IMR-90 (cell line): ENCODE measurements at regions not wholly inside any gene's neighbourhood (a gene's known extent, or its start where the extent isn't known, plus 50 kb on each side); places are given as distances from the start of the nearest gene placed in this dataset.

ENCODE experiments used
- ATAC-seq: fragments of 200-7000 bp; cut with Tn5 transposase; 2 replicates; pipeline ENCODE4 v1.9.1; 2020; ENCODE audit warnings: low read depth, mild to moderate bottlenecking, moderate library complexity
- BruUV-seq: library from RNA; stranded (reverse); fragments of 400-500 nt; replicated peaks from 2 replicates; lab custom pipeline; 2021; lab: Mats Ljungman, UMichigan
- CTCF ChIA-PET: fragments of 300-600 bp; formaldehyde crosslinking; extraction: SDS; loops from one replicate; lab custom pipeline; 2021; ENCODE audit warnings: antibody characterized with exemption; lab: Yijun Ruan, JAX
- POLR2A ChIA-PET: fragments of 300-600 bp; sonication (Branson Sonifier 250); formaldehyde crosslinking; loops from one replicate; lab custom pipeline; 2022; ENCODE audit warnings: antibody characterized with exemption; ENCODE audit not compliant: unreplicated experiment; lab: Charles Lee
- DNase-seq: peaks from one replicate; pipeline ENCODE4 v3.0.0; 2013
- H2AFZ ChIP-seq: replicated peaks from 2 replicates; pipeline ENCODE3; 2013; ENCODE audit warnings: low read length, mild to moderate bottlenecking; ENCODE audit not compliant: poor library complexity
- H2AK5ac ChIP-seq: 2 replicates; pipeline ENCODE4 v1.6.1; 2013; ENCODE audit warnings: low read depth, low read length, inconsistent platforms
- H2AK9ac ChIP-seq: replicated peaks from 2 replicates; pipeline ENCODE3; 2013; ENCODE audit warnings: mild to moderate bottlenecking, low read depth, low read length, moderate library complexity; ENCODE audit not compliant: poor library complexity
- H2BK120ac ChIP-seq: 2 replicates; pipeline ENCODE4 v1.6.1; 2013; ENCODE audit warnings: low read depth, low read length, inconsistent platforms
- H2BK15ac ChIP-seq: 3 replicates; pipeline ENCODE4 v1.6.1; 2013; ENCODE audit warnings: low read depth, low read length, inconsistent platforms
- H2BK20ac ChIP-seq: 2 replicates; pipeline ENCODE4 v1.6.1; 2013; ENCODE audit warnings: low read depth, mild to moderate bottlenecking, inconsistent platforms, low read length, moderate library complexity
- H2BK5ac ChIP-seq: 2 replicates; pipeline ENCODE4 v1.6.1; 2013; ENCODE audit warnings: mild to moderate bottlenecking, low read depth, low read length, inconsistent platforms; ENCODE audit not compliant: poor library complexity, severe bottlenecking
- H3K14ac ChIP-seq: replicated peaks from 2 replicates; pipeline ENCODE4 v1.6.1; 2013; ENCODE audit warnings: low read depth, low read length, inconsistent platforms
- H3K18ac ChIP-seq: 2 replicates; pipeline ENCODE4 v1.6.1; 2013; ENCODE audit warnings: low read depth, low read length, control low read depth
- H3K23ac ChIP-seq: 2 replicates; pipeline ENCODE4 v1.6.1; 2013; ENCODE audit warnings: low read depth, low read length, inconsistent platforms
- H3K27ac ChIP-seq: 2 replicates; pipeline ENCODE4 v1.5.1; 2013; ENCODE audit warnings: mild to moderate bottlenecking, control low read depth, low read length; ENCODE audit not compliant: insufficient read depth
- H3K27me3 ChIP-seq: 2 replicates; pipeline ENCODE4 v1.6.1; 2013; ENCODE audit warnings: low read length; ENCODE audit not compliant: control insufficient read depth, insufficient read depth
- H3K36me3 ChIP-seq: 2 replicates; pipeline ENCODE4 v1.6.1; 2013; ENCODE audit warnings: low read length, mixed read lengths; ENCODE audit not compliant: control insufficient read depth, insufficient read depth
- H3K4ac ChIP-seq: 2 replicates; pipeline ENCODE4 v1.6.1; 2013; ENCODE audit warnings: low read depth, low read length, inconsistent platforms
- H3K4me1 ChIP-seq: 2 replicates; pipeline ENCODE4 v1.6.1; 2013; ENCODE audit warnings: low read length, mixed read lengths; ENCODE audit not compliant: control insufficient read depth, insufficient read depth
- H3K4me2 ChIP-seq: 2 replicates; pipeline ENCODE4 v1.6.1; 2013; ENCODE audit warnings: low read depth, mild to moderate bottlenecking, control low read depth, low read length, moderate library complexity
- H3K4me3 ChIP-seq: 2 replicates; pipeline ENCODE4 v1.5.1; 2013; ENCODE audit warnings: low read depth, mild to moderate bottlenecking, control low read depth, low read length, moderate library complexity; ENCODE audit not compliant: insufficient read depth
- H3K56ac ChIP-seq: 2 replicates; pipeline ENCODE4 v1.6.1; 2013; ENCODE audit warnings: low read length, inconsistent platforms; ENCODE audit not compliant: insufficient read depth; ENCODE audit errors: extremely low read depth
- H3K79me1 ChIP-seq, 2 experiments: 2 replicates each; pipeline ENCODE4 v1.6.1; 2013; ENCODE audit warnings: low read length in 2 of 2, inconsistent platforms in 1 of 2, low read depth in 1 of 2
- H3K9ac ChIP-seq: 2 replicates; pipeline ENCODE4 v1.6.1; 2013; ENCODE audit warnings: low read depth, low read length, control low read depth
- H3K9me1 ChIP-seq: 2 replicates; pipeline ENCODE4 v1.6.1; 2013; ENCODE audit warnings: low read length, inconsistent platforms; ENCODE audit not compliant: insufficient read depth
- H3K9me3 ChIP-seq: 2 replicates; pipeline ENCODE4 v1.6.1; 2013; ENCODE audit warnings: low read length; ENCODE audit not compliant: control insufficient read depth, insufficient read depth
- H4K20me1 ChIP-seq: 2 replicates; pipeline ENCODE4 v1.6.1; 2013; ENCODE audit warnings: low read length, inconsistent platforms; ENCODE audit not compliant: insufficient read depth
- H4K5ac ChIP-seq: 2 replicates; pipeline ENCODE4 v1.6.1; 2013; ENCODE audit warnings: mild to moderate bottlenecking, low read depth, low read length, control low read depth
- H4K8ac ChIP-seq, 2 experiments: 2 replicates each; pipeline ENCODE4 v1.6.1; 2013; ENCODE audit warnings: low read depth in 2 of 2, low read length in 2 of 2, control low read depth in 1 of 2, inconsistent platforms in 1 of 2
- H4K91ac ChIP-seq: 2 replicates; pipeline ENCODE4 v1.6.1; 2013; ENCODE audit warnings: low read depth, low read length, inconsistent platforms; ENCODE audit not compliant: insufficient read depth
- BHLHE40 ChIP-seq: fragments of 150-350 bp; IDR thresholded peaks from 2 replicates; pipeline ENCODE4 v1.6.1; 2016; ENCODE audit warnings: mild to moderate bottlenecking, low read depth, low read length
- CEBPB ChIP-seq: IDR thresholded peaks from 2 replicates; pipeline ENCODE4 v1.6.1; 2012; ENCODE audit warnings: low read depth, low read length, improper control_type of control experiment
- CHD1 ChIP-seq: IDR thresholded peaks from 2 replicates; pipeline ENCODE4 v1.6.1; 2012; ENCODE audit warnings: low read depth, low read length, improper control_type of control experiment
- FOS ChIP-seq: fragments of 150-350 bp; IDR thresholded peaks from 2 replicates; pipeline ENCODE4 v1.6.1; 2016; ENCODE audit warnings: low read depth, low read length
- MXI1 ChIP-seq: IDR thresholded peaks from 2 replicates; pipeline ENCODE4 v1.6.1; 2012; ENCODE audit warnings: low read depth, mild to moderate bottlenecking, low read length, moderate library complexity, borderline replicate concordance
- NFE2L2 ChIP-seq: fragments of 150-350 bp; IDR thresholded peaks from 2 replicates; pipeline ENCODE4 v1.6.1; 2016; ENCODE audit warnings: low read depth, mild to moderate bottlenecking, low read length
- POLR2A ChIP-seq: IDR thresholded peaks from 2 replicates; pipeline ENCODE4 v1.6.1; 2012; ENCODE audit warnings: mild to moderate bottlenecking, low read depth, low read length
- RAD21 ChIP-seq: IDR thresholded peaks from 2 replicates; pipeline ENCODE4 v1.6.1; 2012; ENCODE audit warnings: low read length, improper control_type of control experiment
- RCOR1 ChIP-seq: IDR thresholded peaks from 2 replicates; pipeline ENCODE4 v1.6.1; 2012; ENCODE audit warnings: mild to moderate bottlenecking, low read length, improper control_type of control experiment; ENCODE audit not compliant: insufficient replicate concordance
- SMC3 ChIP-seq: fragments of 150-350 bp; IDR thresholded peaks from 2 replicates; pipeline ENCODE4 v1.6.1; 2016; ENCODE audit warnings: low read depth, mild to moderate bottlenecking, antibody characterized with exemption, low read length, moderate library complexity
- WGBS, 2 experiments: methylation state at CpG; one replicate each; pipeline versions ENCODE4 v1.1.5 to v1.1.7; 2013; ENCODE audit warnings: missing lambda C conversion rate in 2 of 2; ENCODE audit not compliant: insufficient read length in 1 of 2; ENCODE audit errors: extremely low coverage in 2 of 2; 5-methylcytosine and 5-hydroxymethylcytosine counted together
- dilution Hi-C: fragments of 300-500 bp; cut with HindIII; formaldehyde crosslinking; loops from one replicate; pipeline ENCODE4 v1.14.3; 2018; ENCODE audit warnings: low sequenced_read_pairs; ENCODE audit not compliant: unreplicated experiment
- in situ Hi-C: fragments of 300-500 bp; cut with MboI; formaldehyde crosslinking; loops from 3 replicates; pipeline ENCODE4 v1.14.3; 2019; ENCODE audit warnings: low sequenced_read_pairs, inconsistent platforms, mixed read lengths
- intact Hi-C: fragments of 100-400 bp; cut with micrococcal nuclease; formaldehyde crosslinking; loops from 2 replicates; pipeline ENCODE4 v1.10.0; 2022
- TF ChIP-seq, protein P1 (sequence below): fragments of 150-350 bp; IDR thresholded peaks from 2 replicates; pipeline ENCODE4 v1.6.1; 2017; ENCODE audit warnings: mild to moderate bottlenecking, antibody characterized with exemption, low read length, low read depth
- TF ChIP-seq, protein P2 (sequence below): conservative IDR thresholded peaks from 2 replicates; pipeline ENCODE4 v1.5.1; 2012; ENCODE audit warnings: mild to moderate bottlenecking, low read depth, low read length, improper control_type of control experiment

DNA sequence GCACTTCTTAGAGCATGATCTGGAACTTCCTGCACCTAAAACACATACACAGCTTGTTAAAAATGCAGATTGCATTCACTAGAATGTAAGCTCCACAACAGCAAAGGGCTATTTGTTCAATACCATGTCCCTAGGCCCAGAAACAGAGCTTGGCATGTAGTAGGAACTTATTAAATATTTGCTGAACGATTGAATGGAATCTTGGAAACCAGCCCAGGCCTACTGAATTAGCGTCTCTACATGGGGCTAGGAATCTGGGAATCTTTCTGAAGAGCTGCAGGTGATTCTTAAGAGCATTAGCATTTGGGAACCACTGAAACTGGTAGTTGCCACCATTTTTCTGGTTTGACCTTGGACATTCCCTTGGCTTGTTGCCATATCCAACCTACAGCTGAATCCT, 234.1 kb downstream of the STIM2 start:
- H4K91ac ChIP-seq: no peak overlapping the region
- H3K4ac ChIP-seq: no peak overlapping the region
- in situ Hi-C loops: no loop called here

More for the DNA sequence above, 234.1 kb downstream of the STIM2 start:
- Histone ChIP-seq H4K5ac (no peak overlapping the region), H2BK20ac (no peak overlapping the region), H3K23ac (no peak overlapping the region), H4K20me1 (no peaks in the 10 kb centered on the region), H3K9me1 (no peaks in the 10 kb centered on the region), H3K18ac (no peak overlapping the region), H4K8ac (no peak overlapping the region), H3K4me1 (no peaks in the 10 kb centered on the region), H3K4me3 (no peak overlapping the region), H3K4me2 (no peak overlapping the region), H2BK120ac (no peak overlapping the region), H3K9me3 (no peaks in the 10 kb centered on the region), H2BK15ac (no peak overlapping the region), H2AK9ac (no peak overlapping the region), H2AK5ac (no peak overlapping the region), H2AFZ (no peak overlapping the region), H3K27ac (no peak overlapping the region), H3K27me3 (peaks cover 2% of the 10 kb centered on the region), H3K36me3 (no peaks in the 10 kb centered on the region), H3K56ac (no peak overlapping the region), H2BK5ac (no peak overlapping the region), H3K79me1 (no peaks in the 10 kb centered on the region), H3K9ac (no peak overlapping the region), H3K14ac (no peak overlapping the region)
- DNase-seq: no peak
- dilution Hi-C loops: no loop called here
- 0% methylated on average over 2 of the region's 2 CpGs; no CpG with 5 or more reads in 1 of the 2 experiments for WGBS, 2 experiments
- no peak for TF ChIP-seq CEBPB
- TF ChIP-seq, protein P1, sequence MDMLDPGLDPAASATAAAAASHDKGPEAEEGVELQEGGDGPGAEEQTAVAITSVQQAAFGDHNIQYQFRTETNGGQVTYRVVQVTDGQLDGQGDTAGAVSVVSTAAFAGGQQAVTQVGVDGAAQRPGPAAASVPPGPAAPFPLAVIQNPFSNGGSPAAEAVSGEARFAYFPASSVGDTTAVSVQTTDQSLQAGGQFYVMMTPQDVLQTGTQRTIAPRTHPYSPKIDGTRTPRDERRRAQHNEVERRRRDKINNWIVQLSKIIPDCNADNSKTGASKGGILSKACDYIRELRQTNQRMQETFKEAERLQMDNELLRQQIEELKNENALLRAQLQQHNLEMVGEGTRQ: no peak
- TF ChIP-seq POLR2A: no peak
- TF ChIP-seq RAD21: no peak
- no peak for TF ChIP-seq NFE2L2
- TF ChIP-seq, protein P2, sequence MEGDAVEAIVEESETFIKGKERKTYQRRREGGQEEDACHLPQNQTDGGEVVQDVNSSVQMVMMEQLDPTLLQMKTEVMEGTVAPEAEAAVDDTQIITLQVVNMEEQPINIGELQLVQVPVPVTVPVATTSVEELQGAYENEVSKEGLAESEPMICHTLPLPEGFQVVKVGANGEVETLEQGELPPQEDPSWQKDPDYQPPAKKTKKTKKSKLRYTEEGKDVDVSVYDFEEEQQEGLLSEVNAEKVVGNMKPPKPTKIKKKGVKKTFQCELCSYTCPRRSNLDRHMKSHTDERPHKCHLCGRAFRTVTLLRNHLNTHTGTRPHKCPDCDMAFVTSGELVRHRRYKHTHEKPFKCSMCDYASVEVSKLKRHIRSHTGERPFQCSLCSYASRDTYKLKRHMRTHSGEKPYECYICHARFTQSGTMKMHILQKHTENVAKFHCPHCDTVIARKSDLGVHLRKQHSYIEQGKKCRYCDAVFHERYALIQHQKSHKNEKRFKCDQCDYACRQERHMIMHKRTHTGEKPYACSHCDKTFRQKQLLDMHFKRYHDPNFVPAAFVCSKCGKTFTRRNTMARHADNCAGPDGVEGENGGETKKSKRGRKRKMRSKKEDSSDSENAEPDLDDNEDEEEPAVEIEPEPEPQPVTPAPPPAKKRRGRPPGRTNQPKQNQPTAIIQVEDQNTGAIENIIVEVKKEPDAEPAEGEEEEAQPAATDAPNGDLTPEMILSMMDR: no peak
- no peak for TF ChIP-seq SMC3
- TF ChIP-seq BHLHE40: no peak
- TF ChIP-seq FOS: no peak
- no peak for TF ChIP-seq RCOR1
- no peak for TF ChIP-seq CHD1
- no peak for TF ChIP-seq MXI1
- ChIA-PET CTCF (no interaction called here), POLR2A (no interaction called here)
- ATAC-seq: no peak
- intact Hi-C loops: no loop called here
- BruUV-seq: no TSS peak
